EH (cell line): ENCODE measurements at regions not wholly inside any gene's neighbourhood (a gene's known extent, or its start where the extent isn't known, plus 50 kb on each side); places are given as distances from the start of the nearest gene placed in this dataset.
"Not testable (repeated sequence)": the region's sequence is repeated elsewhere in the genome, so short reads cannot be mapped to it uniquely, and the experiment has no call there.

Source experiments
- DNase-seq: peaks from one replicate; pipeline ENCODE4 v3.0.0-alpha.2; 2015; ENCODE audit warnings: low read depth

DNA sequence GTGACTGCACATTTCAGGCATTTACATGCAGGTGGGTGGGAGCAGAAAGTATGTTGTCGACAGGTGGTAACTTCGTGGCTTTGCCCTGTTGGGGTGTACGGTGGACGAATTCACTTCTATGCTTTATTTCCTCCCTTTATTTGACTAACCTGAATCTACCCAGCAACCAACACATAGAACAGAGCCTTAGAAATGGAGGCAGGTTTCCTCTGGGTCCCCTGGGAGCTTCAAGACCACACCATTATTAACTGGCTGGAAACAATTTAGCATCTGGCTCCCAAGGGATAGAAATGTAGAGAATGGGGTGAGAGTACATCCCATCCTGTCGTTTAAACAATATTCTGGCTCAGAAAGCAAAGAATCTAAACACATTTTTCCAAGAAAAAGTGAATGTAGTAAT lies 244.4 kb downstream of the DLEU7 start:
- DNase-seq, result no peak

DNA sequence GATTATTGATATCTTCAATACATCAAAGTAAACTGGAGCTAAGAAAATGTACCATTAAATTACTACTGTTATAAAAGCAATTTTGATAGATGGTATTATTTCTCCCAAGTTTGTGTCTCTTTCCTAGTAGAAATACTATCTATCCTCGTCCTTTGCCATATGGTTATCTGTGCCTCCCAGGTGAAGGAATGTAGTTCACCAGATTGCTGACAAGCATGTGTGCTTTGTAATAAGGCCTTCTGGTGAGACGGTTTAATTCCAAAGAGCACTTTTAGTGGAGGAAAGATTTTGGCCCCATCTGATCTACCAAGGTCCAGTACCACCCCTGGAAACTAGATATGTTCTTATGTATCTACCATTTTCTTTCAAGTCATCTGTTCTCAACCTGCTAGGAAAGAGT lies 243.6 kb downstream of the DLEU7 start:
- no peak for DNase-seq

GRCh38 chr13:50608370-50608769 lies 235.1 kb downstream of the DLEU7 start:
- no peak for DNase-seq

DNA sequence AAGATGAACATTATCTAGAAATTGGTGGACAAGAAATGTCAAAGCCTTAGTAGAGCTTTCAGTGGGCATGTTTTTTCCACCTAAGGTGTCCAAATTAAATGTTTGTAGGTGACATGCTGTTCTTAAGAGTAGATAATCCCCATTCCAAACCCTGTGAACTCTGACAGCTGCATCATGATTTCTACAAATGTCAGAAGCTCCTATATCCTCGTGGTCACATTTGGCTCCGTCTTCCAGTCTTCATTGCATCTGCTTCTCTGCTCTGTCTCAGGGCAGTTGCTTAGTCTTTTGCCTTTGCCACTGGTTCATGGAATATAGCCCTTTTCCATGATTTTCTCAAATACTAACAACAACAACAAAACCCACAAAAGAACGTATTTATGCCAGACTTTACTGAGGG lies 234.5 kb downstream of the DLEU7 start:
- no peak for DNase-seq

- no peak for DNase-seq
These were observed 233.3 kb downstream of the DLEU7 start for GRCh38 chr13:50610238-50610637.

- DNase-seq, result no peak
These were observed 232.2 kb downstream of the DLEU7 start for GRCh38 chr13:50611117-50611781.

DNA sequence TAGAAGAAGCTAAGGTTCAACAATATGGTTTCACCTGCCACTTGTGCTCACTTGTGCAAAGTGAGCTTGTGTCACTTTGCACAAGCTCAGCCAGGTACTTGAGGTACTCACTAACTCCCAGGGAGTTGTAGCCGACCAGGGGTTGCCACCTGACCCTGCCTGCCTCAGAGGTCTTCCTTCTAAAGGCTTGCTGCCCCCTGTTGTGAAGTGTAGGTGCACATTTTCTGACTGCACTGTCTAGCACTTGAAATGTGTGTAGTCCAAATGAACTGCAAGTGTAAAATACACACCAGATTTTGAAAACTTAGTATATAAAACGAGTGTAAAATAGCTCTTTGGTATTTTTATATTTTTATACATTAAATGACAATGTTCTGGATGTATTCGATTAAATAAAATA lies 230.8 kb downstream of the DLEU7 start:
- DNase-seq, result no peak

DNA sequence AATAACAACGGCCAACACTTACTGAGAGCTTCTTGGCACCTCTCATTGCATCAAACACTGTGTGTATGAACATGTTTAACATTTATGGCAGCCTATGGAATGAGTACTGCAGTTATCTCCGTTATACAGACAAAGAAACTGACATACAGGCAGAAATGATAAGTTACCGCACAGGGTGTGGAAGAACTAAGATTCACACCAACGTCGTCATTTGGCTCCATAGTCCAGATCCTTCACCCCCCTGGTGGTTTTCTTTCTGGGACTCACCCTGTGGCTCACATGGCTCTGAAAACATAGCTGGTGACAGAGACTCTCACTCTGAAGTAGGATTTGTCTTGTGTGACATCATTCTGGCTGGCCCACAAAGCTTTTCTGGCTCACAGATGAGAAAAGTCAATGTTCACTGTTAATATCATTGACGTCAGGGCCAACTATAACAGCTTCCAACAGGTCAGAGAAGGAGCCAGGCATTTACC lies 230.1 kb downstream of the DLEU7 start:
- DNase-seq, result no peak

- no peak for DNase-seq
These were observed 228.3 kb downstream of the DLEU7 start for GRCh38 chr13:50615234-50615633.

DNA sequence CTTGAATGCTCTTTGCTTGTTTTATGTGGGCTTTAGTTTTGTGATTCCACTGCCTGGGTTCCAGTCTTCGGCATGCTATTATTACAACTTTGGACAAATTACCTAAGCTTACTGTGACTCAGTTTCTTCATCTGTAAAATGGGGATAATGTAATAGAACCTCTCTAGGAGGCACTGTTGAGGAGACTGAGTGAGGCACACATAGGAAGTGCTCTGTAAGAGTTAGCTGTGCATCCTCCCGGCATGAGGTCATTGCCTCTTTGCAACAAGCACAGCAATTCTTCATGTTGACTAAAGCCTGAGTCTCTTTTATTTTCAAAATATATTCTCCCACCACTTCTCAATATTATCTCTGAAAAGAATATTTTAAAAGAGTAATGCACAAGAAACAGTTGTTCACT lies 227.4 kb downstream of the DLEU7 start:
- DNase-seq, result peak; percentile 65

DNA sequence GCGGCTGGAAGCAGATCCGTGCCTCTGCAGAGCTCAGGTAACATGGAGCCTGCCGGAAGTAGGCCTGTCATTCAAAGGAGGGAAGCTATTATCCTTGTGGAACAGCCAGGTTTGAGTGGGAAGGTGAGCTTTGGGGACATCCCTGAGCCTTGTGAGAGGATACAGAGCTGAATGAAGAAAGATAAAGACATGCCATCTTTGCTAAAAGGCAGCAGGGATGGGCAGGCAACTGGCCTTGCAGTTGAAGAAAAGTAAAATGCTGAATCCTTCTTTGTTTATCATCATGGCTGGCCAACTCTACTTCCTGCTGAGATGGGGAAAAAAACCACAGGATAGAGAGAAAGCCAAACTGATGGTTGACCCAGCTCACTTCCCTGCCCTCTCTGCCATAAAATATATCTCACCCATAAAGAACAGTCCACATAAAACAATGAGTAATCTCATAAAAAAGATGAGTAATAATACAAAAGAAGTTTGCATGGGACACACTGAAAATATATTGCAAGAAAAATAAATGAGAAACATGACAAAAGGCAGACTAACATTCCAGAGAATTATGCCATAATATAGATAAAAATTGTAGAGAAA lies 226.3 kb downstream of the DLEU7 start:
- DNase-seq, result peak; percentile 96

DNA sequence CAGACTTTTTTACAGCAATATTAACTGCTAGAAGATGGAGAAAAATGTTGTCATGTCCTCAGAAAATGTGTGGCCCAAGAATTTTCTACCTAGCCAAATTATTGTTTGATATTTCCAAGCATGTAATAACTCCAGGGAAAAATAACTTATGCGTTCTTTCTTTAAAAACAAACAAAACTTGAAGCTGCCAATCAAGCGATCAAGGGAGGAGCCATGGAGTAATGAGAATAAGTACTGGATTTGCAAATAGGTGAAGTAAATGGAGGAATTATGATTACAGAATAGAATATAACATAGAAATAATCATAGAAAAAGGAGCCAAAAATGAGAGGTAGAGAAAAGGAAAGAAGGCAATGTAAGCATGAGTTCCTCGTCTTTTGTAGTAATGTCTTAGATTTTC lies 225.3 kb downstream of the DLEU7 start:
- DNase-seq, result no peak

DNA sequence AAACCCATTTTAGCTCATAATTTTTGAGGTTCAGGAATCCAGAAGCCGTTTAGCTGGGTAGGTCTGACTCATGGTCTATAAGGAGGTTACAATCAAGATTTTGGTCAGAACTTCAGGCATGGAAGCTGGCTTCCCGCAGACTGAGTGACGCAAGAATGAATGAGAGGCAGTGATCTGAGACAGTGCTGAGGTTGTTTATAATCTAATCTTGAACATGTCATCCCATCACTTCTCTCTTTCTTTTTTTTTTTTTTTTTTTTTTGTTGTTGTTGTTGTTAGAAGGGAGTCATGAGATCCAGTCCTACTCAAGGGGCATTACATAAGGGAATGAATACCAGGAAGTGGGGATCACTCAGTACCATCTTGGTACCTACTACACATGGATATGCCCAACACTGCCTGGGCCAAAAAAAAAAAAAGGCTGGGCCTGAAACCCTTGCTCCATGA lies 217.4 kb downstream of the DLEU7 start:
- peak; percentile 96 for DNase-seq

DNA sequence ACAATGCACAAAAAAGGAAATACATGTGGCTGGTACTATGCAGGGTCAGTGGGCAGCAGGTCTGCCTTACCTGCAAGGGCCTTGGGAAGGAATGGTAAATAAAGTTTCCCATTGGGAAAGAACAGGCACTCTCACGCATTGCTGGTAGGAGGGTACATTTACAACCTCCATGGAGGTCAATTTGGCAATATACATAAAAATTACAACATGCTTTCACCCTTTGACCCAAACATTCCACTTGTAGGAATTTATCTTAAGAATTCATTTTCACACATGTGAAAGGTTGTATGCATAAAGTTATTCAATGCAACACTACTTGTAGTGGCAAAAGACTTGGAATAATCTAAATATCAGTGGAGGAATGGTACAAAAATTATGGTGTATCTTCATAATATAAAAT lies 216.4 kb downstream of the DLEU7 start:
- DNase-seq, result no peak

GRCh38 chr13:50628512-50628911 lies 215.0 kb downstream of the DLEU7 start:
- not testable (repeated sequence) for DNase-seq

- no peak for DNase-seq
These were observed 214.0 kb downstream of the DLEU7 start for GRCh38 chr13:50629497-50629896.

- no peak for DNase-seq
These were observed 213.5 kb downstream of the DLEU7 start for GRCh38 chr13:50629966-50630365.

GRCh38 chr13:50631041-50631440 lies 212.5 kb downstream of the DLEU7 start:
- no peak for DNase-seq

DNA sequence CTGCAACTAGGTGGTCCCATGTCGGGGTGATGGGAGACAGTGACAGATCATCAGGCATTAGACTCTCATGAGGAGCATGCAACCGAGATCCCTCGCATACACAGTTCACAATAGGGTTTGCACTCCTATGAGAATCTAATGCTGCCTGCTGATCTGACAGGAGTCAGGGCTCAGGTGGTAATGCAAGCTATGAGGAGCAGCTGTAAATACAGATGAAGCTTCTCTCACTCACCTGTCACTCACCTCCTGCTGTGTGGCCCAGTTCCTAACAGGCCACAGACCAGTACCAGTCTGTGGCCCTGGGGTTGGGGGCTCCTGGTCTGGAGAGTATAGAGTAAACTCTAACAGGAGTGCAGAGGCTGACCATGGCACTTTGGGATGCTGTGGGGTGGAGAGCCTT lies 209.2 kb downstream of the DLEU7 start:
- no peak for DNase-seq

DNA sequence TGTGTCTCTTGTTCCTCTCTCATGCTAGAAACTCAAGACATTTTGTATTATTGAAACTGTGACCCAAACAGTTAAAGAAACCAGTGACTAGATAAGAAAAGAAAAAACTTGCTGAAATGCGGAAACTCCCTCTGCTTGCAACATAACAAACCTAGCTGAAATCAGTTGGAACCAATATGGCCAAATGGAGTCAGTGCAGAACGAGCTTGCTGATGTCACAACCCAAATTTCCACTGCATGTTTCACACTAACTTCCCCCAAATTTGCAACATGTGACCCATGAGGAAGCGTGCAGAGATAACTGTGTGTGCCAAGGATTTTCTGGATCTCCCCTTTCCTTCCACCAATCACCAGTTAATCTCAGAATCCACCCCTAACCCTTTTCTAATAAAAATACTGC lies 208.0 kb downstream of the DLEU7 start:
- no peak for DNase-seq

GRCh38 chr13:50636007-50636704 lies 207.3 kb downstream of the DLEU7 start:
- no peak for DNase-seq

DNA sequence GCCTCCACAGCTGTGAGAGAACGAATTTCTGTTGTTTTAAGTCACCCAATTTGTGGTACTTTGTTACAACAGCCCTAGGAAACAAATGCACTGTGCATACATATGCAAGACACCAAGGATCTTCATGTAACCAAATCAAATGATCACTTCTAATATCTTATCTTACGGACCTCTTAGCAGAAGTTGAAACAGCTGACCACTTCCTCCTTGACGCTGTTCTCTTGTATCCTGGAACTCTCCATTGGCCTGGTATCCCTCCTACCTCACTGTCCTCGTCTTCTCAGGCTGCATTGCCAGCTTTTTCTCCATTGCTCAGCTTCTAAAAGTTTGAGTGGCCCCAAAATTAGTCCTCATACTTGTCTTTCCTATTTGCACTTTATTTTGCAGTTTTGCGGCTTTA lies 200.4 kb downstream of the DLEU7 start:
- DNase-seq, result no peak

GRCh38 chr13:50644081-50644871 lies 199.2 kb downstream of the DLEU7 start:
- DNase-seq, result peak; percentile 51
